Breast epithelium (tissue), 4 donors: ENCODE measurements at regions not wholly inside any gene's neighbourhood (a gene's known extent, or its start where the extent isn't known, plus 50 kb on each side); places are given as distances from the start of the nearest gene placed in this dataset.

Experiments
- DNase-seq, 2 donors: peaks; one replicate each; pipeline ENCODE4 v3.0.0-alpha.2; 2019; ENCODE audit warnings: low spot score in 2 of 2
- H3K27ac ChIP-seq, 2 donors: fragments of 200-600 bp; sonication (generic) in 1 of 2; one replicate each; pipeline ENCODE4 v1.5.1; 2016 to 2019; ENCODE audit warnings: mild to moderate bottlenecking in 1 of 2
- H3K27me3 ChIP-seq, 2 donors: fragments of 200-600 bp; sonication (generic) in 1 of 2; one replicate each; pipeline versions ENCODE4 v1.5.1 to v1.6.0; 2017 to 2019; ENCODE audit warnings: control low read depth in 1 of 2, mild to moderate bottlenecking in 1 of 2
- H3K36me3 ChIP-seq: fragments of 200-600 bp; one replicate; pipeline ENCODE4 v1.5.1; 2019
- H3K4me1 ChIP-seq, 2 donors: fragments of 200-600 bp; sonication (generic); one replicate each; pipeline ENCODE4 v1.5.1; 2016 to 2019; ENCODE audit warnings: control low read depth in 1 of 2
- H3K4me3 ChIP-seq, 3 donors: fragments of 200-600 bp; sonication (generic); 1 replicate in 2 of 3; 2 replicates in 1 of 3; pipeline ENCODE4 v1.5.1; 2016 to 2019; ENCODE audit warnings: mild to moderate bottlenecking in 3 of 3, moderate library complexity in 2 of 3
- H3K9me3 ChIP-seq, 2 donors: fragments of 200-600 bp; sonication (generic) in 1 of 2; one replicate each; pipeline ENCODE4 v1.5.1; 2016 to 2019; ENCODE audit warnings: control low read depth in 1 of 2
- CTCF ChIP-seq, 3 donors: fragments of 450-650 bp; IDR thresholded peaks; one replicate each; pipeline ENCODE4 v1.5.1; 2016 to 2017; ENCODE audit warnings: antibody characterized with exemption in 3 of 3, mild to moderate bottlenecking in 3 of 3, moderate library complexity in 3 of 3
- POLR2A ChIP-seq: fragments of 450-650 bp; IDR thresholded peaks from one replicate; pipeline ENCODE4 v1.6.1; 2016; ENCODE audit warnings: antibody characterized with exemption, mild to moderate bottlenecking, moderate library complexity
- POLR2AphosphoS5 ChIP-seq, 3 donors: sonication (generic); formaldehyde crosslinking; IDR thresholded peaks; one replicate each; pipeline ENCODE4 v1.6.1; 2017; ENCODE audit warnings: antibody characterized with exemption in 3 of 3
- intact Hi-C: fragments of 100-400 bp; cut with DNase I; formaldehyde crosslinking; loops from one replicate; pipeline ENCODE4 v1.15.1; 2023; ENCODE audit warnings: low total_unique reads

GRCh38 chr18:68414407-68414806 lies 300.5 kb downstream of the TMX3 start:
- H3K36me3 ChIP-seq, result no peaks in the 10 kb centered on the region
- H3K27me3 ChIP-seq, result no peaks in the 10 kb centered on the region
- intact Hi-C loops, result no loop called here
- no peak overlapping the region for H3K27ac ChIP-seq
- no peaks in the 10 kb centered on the region for H3K9me3 ChIP-seq
- no peak for DNase-seq
- no peak overlapping the region for H3K4me3 ChIP-seq
- TF ChIP-seq POLR2A (no peak), POLR2AphosphoS5 (IDR thresholded peaks at IDR 0.05) (no peak), CTCF (IDR thresholded peaks at IDR 0.05) (no peak)
- H3K4me1 ChIP-seq, result no peaks in the 10 kb centered on the region

GRCh38 chr18:68409576-68409975 lies 305.3 kb downstream of the TMX3 start:
- TF ChIP-seq CTCF (IDR thresholded peaks at IDR 0.05) (no peak), POLR2AphosphoS5 (IDR thresholded peaks at IDR 0.05) (no peak), POLR2A (no peak)
- intact Hi-C loops, result no loop called here
- Histone ChIP-seq H3K4me1 (no peaks in the 10 kb centered on the region), H3K27me3 (no peaks in the 10 kb centered on the region), H3K9me3 (no peaks in the 10 kb centered on the region), H3K27ac (no peak overlapping the region), H3K36me3 (no peaks in the 10 kb centered on the region), H3K4me3 (no peak overlapping the region)
- no peak for DNase-seq

GRCh38 chr18:68406761-68407160 lies 308.1 kb downstream of the TMX3 start:
- Histone ChIP-seq H3K36me3 (no peaks in the 10 kb centered on the region), H3K4me1 (no peaks in the 10 kb centered on the region), H3K9me3 (no peaks in the 10 kb centered on the region), H3K4me3 (no peak overlapping the region), H3K27me3 (no peaks in the 10 kb centered on the region), H3K27ac (no peak overlapping the region)
- DNase-seq, result no peak
- intact Hi-C loops, result no loop called here
- TF ChIP-seq CTCF (IDR thresholded peaks at IDR 0.05), result no peak
- TF ChIP-seq POLR2AphosphoS5 (IDR thresholded peaks at IDR 0.05), result no peak
- no peak for TF ChIP-seq POLR2A

- Histone ChIP-seq H3K27ac (no peak overlapping the region), H3K9me3 (no peaks in the 10 kb centered on the region), H3K36me3 (no peaks in the 10 kb centered on the region), H3K4me3 (no peak overlapping the region), H3K4me1 (no peaks in the 10 kb centered on the region), H3K27me3 (no peaks in the 10 kb centered on the region)
- DNase-seq, result no peak
- TF ChIP-seq CTCF (IDR thresholded peaks at IDR 0.05), result no peak
- TF ChIP-seq POLR2A, result no peak
- no peak for TF ChIP-seq POLR2AphosphoS5 (IDR thresholded peaks at IDR 0.05)
- intact Hi-C loops, result no loop called here
Measured at GRCh38 chr18:68402784-68403183, 312.1 kb downstream of the TMX3 start.

GRCh38 chr18:68400889-68401288 lies 314.0 kb downstream of the TMX3 start:
- Histone ChIP-seq H3K27me3 (no peaks in the 10 kb centered on the region), H3K27ac (no peak overlapping the region), H3K9me3 (no peaks in the 10 kb centered on the region), H3K36me3 (no peaks in the 10 kb centered on the region), H3K4me3 (no peak overlapping the region), H3K4me1 (no peaks in the 10 kb centered on the region)
- no peak for TF ChIP-seq POLR2A
- no peak for TF ChIP-seq CTCF (IDR thresholded peaks at IDR 0.05)
- no peak for TF ChIP-seq POLR2AphosphoS5 (IDR thresholded peaks at IDR 0.05)
- DNase-seq, result no peak
- intact Hi-C loops, result no loop called here
